ENCODE measurements at regions not wholly inside any gene's neighbourhood (a gene's known extent, or its start where the extent isn't known, plus 50 kb on each side); places are given as distances from the start of the nearest gene placed in this dataset.
"Not testable (repeated sequence)": the region's sequence is repeated elsewhere in the genome, so short reads cannot be mapped to it uniquely, and the experiment has no call there.

DNA sequence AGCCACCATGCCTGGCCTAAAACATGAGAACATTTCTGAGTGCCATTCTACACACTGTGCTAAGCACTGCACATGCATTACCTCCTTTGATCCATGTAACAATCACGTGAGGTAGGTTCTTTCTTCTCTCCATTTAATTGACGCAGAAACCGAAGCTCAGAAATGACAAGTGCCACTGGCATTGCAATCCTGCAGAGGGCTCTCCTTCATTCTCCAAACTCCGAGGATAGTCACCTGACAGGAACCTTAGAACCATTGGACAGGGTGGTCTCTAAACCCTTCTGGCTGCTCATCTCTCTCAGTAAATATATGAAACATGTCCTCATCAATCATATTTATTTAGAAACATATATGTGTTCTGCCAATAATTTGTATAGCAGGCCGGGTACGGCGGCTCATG is 167.1 kb upstream of the JUN start:
- H3K4me2 ChIP-seq (ENCODE audit: low read length) = no peak overlapping the region
- H3K18ac ChIP-seq (ENCODE audit: low read length) = no peak overlapping the region
- no peaks in the 10 kb centered on the region for H3K79me2 ChIP-seq (ENCODE audit: control insufficient read depth, insufficient read depth, low read length, poor library complexity)
- no peak overlapping the region for H3K14ac ChIP-seq (ENCODE audit: low read length)
- H2BK120ac ChIP-seq (ENCODE audit: insufficient read depth, low read length, poor library complexity) = no peak overlapping the region
- H4K12ac ChIP-seq (ENCODE audit: low read depth, low read length) = no peak overlapping the region
- H3K9ac ChIP-seq (ENCODE audit: low read length) = no peak overlapping the region
- no peaks in the 10 kb centered on the region for H3K27me3 ChIP-seq (ENCODE audit: insufficient read depth, low read length)
- no peaks in the 10 kb centered on the region for H3K4me1 ChIP-seq (ENCODE audit: control insufficient read depth in 1 of 2, insufficient read depth in 2 of 2, low read length in 2 of 2)
- H4K91ac ChIP-seq (ENCODE audit: low read depth, low read length) = no peak overlapping the region
- no peaks in the 10 kb centered on the region for H3K9me3 ChIP-seq (ENCODE audit: insufficient read depth, low read depth, low read length)
- no peak overlapping the region for H2AK5ac ChIP-seq (ENCODE audit: low read length)
- H2BK5ac ChIP-seq (ENCODE audit: low read depth, low read length, poor library complexity) = no peak overlapping the region
- H4K8ac ChIP-seq (ENCODE audit: low read depth, low read length) = no peak overlapping the region
- no peak overlapping the region for H3K4ac ChIP-seq (ENCODE audit: low read depth, low read length)
- WGBS (ENCODE audit: extremely low coverage, insufficient coverage, insufficient read length) = no CpG with 5 or more reads among the region's 7 CpGs
- no peak overlapping the region for H2AFZ ChIP-seq (ENCODE audit: insufficient read depth, low read length, poor library complexity)
- no peak overlapping the region for H3K23ac ChIP-seq (ENCODE audit: low read length)
- no peak overlapping the region for H3K4me3 ChIP-seq (ENCODE audit: low read depth, low read length)
- H3K27ac ChIP-seq (ENCODE audit: low read depth, low read length) = no peak overlapping the region
- H3K36me3 ChIP-seq (ENCODE audit: control insufficient read depth in 1 of 2, insufficient read depth in 2 of 2, low read length in 2 of 2) = no peaks in the 10 kb centered on the region
- DNase-seq = no peak
- no peaks in the 10 kb centered on the region for H3K79me1 ChIP-seq (ENCODE audit: low read length)
- no peak overlapping the region for H2BK12ac ChIP-seq (ENCODE audit: low read length)

DNA sequence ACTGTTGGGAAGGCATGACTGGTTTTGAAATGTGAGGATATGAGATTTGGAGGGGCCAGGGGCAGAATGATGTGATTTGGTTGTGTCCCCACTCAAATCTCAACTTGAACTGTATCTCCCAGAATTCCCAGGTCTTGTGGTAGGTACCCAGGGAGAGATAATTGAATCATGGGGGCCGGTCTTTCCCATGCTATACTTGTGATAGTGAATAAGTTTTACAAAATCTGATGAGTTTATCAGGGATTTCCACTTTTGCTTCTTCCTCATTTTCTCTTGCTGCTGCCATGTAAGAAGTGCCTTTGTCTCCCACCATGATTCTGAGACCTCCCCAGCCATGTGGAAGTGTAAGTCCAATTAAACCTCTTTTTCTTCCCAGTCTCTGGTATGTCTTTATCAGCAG is 170.1 kb upstream of the JUN start:
- not testable (repeated sequence) for H3K9me3 ChIP-seq (ENCODE audit: insufficient read depth, low read depth, low read length); H2BK12ac ChIP-seq (ENCODE audit: low read length); H4K8ac ChIP-seq (ENCODE audit: low read depth, low read length); H3K79me2 ChIP-seq (ENCODE audit: control insufficient read depth, insufficient read depth, low read length, poor library complexity); H3K4me2 ChIP-seq (ENCODE audit: low read length); H3K18ac ChIP-seq (ENCODE audit: low read length); H3K79me1 ChIP-seq (ENCODE audit: low read length); H3K4ac ChIP-seq (ENCODE audit: low read depth, low read length); H4K91ac ChIP-seq (ENCODE audit: low read depth, low read length); H3K36me3 ChIP-seq (ENCODE audit: control insufficient read depth in 1 of 2, insufficient read depth in 2 of 2, low read length in 2 of 2); H2BK5ac ChIP-seq (ENCODE audit: low read depth, low read length, poor library complexity); H2AFZ ChIP-seq (ENCODE audit: insufficient read depth, low read length, poor library complexity); H3K4me3 ChIP-seq (ENCODE audit: low read depth, low read length); H3K27me3 ChIP-seq (ENCODE audit: insufficient read depth, low read length); H3K27ac ChIP-seq (ENCODE audit: low read depth, low read length); H2BK120ac ChIP-seq (ENCODE audit: insufficient read depth, low read length, poor library complexity); H3K23ac ChIP-seq (ENCODE audit: low read length); H2AK5ac ChIP-seq (ENCODE audit: low read length); H4K12ac ChIP-seq (ENCODE audit: low read depth, low read length); H3K9ac ChIP-seq (ENCODE audit: low read length); DNase-seq; H3K4me1 ChIP-seq (ENCODE audit: control insufficient read depth in 1 of 2, insufficient read depth in 2 of 2, low read length in 2 of 2); H3K14ac ChIP-seq (ENCODE audit: low read length)
- no CpG with 5 or more reads among the region's 1 CpG for WGBS (ENCODE audit: extremely low coverage, insufficient coverage, insufficient read length)

GRCh38 chr1:58963287-58963686 is 179.4 kb upstream of the JUN start:
- not testable (repeated sequence) for H3K27me3 ChIP-seq (ENCODE audit: insufficient read depth, low read length); H2BK12ac ChIP-seq (ENCODE audit: low read length); H3K27ac ChIP-seq (ENCODE audit: low read depth, low read length); H3K4ac ChIP-seq (ENCODE audit: low read depth, low read length); H3K14ac ChIP-seq (ENCODE audit: low read length); H3K79me2 ChIP-seq (ENCODE audit: control insufficient read depth, insufficient read depth, low read length, poor library complexity); H2AK5ac ChIP-seq (ENCODE audit: low read length); H3K36me3 ChIP-seq (ENCODE audit: control insufficient read depth in 1 of 2, insufficient read depth in 2 of 2, low read length in 2 of 2); H2BK5ac ChIP-seq (ENCODE audit: low read depth, low read length, poor library complexity); H3K4me2 ChIP-seq (ENCODE audit: low read length); H3K18ac ChIP-seq (ENCODE audit: low read length); H3K9me3 ChIP-seq (ENCODE audit: insufficient read depth, low read depth, low read length); H4K91ac ChIP-seq (ENCODE audit: low read depth, low read length); H3K79me1 ChIP-seq (ENCODE audit: low read length); H3K23ac ChIP-seq (ENCODE audit: low read length); H3K4me1 ChIP-seq (ENCODE audit: control insufficient read depth in 1 of 2, insufficient read depth in 2 of 2, low read length in 2 of 2); H2BK120ac ChIP-seq (ENCODE audit: insufficient read depth, low read length, poor library complexity); H2AFZ ChIP-seq (ENCODE audit: insufficient read depth, low read length, poor library complexity); H3K9ac ChIP-seq (ENCODE audit: low read length); H3K4me3 ChIP-seq (ENCODE audit: low read depth, low read length); H4K8ac ChIP-seq (ENCODE audit: low read depth, low read length); H4K12ac ChIP-seq (ENCODE audit: low read depth, low read length); DNase-seq
- no CpG with 5 or more reads among the region's 2 CpGs for WGBS (ENCODE audit: extremely low coverage, insufficient coverage, insufficient read length)

DNA sequence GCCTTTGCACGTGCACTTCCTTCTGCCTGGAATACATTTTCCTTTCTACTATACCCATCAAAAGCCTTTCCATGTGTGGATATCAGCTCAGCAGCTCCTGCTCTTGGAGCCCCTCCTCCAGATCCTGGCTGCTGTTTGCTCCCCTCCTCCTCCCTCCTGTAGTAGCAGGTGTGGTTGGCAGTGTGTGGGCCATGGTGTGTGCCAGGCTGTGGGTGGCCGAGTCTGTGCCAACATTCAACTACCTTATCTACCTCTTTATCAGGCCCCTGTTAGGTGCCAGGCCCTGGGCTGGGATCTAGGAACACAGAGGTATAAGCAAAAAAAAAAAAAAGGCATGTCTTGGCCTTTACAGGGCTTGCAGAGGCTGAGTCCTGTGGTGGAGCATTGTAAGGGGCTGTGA is 180.6 kb upstream of the JUN start:
- H4K12ac ChIP-seq (ENCODE audit: low read depth, low read length) = no peak overlapping the region
- peaks cover 0 to 4% of the 10 kb centered on the region in 2 experiments for H3K4me1 ChIP-seq (ENCODE audit: control insufficient read depth in 1 of 2, insufficient read depth in 2 of 2, low read length in 2 of 2)
- no peak overlapping the region for H3K14ac ChIP-seq (ENCODE audit: low read length)
- H3K79me1 ChIP-seq (ENCODE audit: low read length) = no peaks in the 10 kb centered on the region
- H3K4me2 ChIP-seq (ENCODE audit: low read length) = no peak overlapping the region
- H3K23ac ChIP-seq (ENCODE audit: low read length) = no peak overlapping the region
- no peak overlapping the region for H4K91ac ChIP-seq (ENCODE audit: low read depth, low read length)
- no peak overlapping the region for H2BK12ac ChIP-seq (ENCODE audit: low read length)
- DNase-seq = no peak
- WGBS (ENCODE audit: extremely low coverage, insufficient coverage, insufficient read length) = no CpG with 5 or more reads among the region's 2 CpGs
- H2AK5ac ChIP-seq (ENCODE audit: low read length) = no peak overlapping the region
- no peak overlapping the region for H2BK120ac ChIP-seq (ENCODE audit: insufficient read depth, low read length, poor library complexity)
- H2AFZ ChIP-seq (ENCODE audit: insufficient read depth, low read length, poor library complexity) = no peak overlapping the region
- no peaks in the 10 kb centered on the region for H3K36me3 ChIP-seq (ENCODE audit: control insufficient read depth in 1 of 2, insufficient read depth in 2 of 2, low read length in 2 of 2)
- no peak overlapping the region for H3K27ac ChIP-seq (ENCODE audit: low read depth, low read length)
- no peaks in the 10 kb centered on the region for H3K27me3 ChIP-seq (ENCODE audit: insufficient read depth, low read length)
- no peak overlapping the region for H2BK5ac ChIP-seq (ENCODE audit: low read depth, low read length, poor library complexity)
- H3K79me2 ChIP-seq (ENCODE audit: control insufficient read depth, insufficient read depth, low read length, poor library complexity) = no peaks in the 10 kb centered on the region
- no peak overlapping the region for H3K9ac ChIP-seq (ENCODE audit: low read length)
- no peak overlapping the region for H3K4ac ChIP-seq (ENCODE audit: low read depth, low read length)
- no peak overlapping the region for H4K8ac ChIP-seq (ENCODE audit: low read depth, low read length)
- H3K4me3 ChIP-seq (ENCODE audit: low read depth, low read length) = no peak overlapping the region
- H3K9me3 ChIP-seq (ENCODE audit: insufficient read depth, low read depth, low read length) = no peaks in the 10 kb centered on the region
- no peak overlapping the region for H3K18ac ChIP-seq (ENCODE audit: low read length)

Measured in trophoblast cell (in vitro differentiated cells and primary cell).